Stimulated activated CD4-positive, alpha-beta T cell treated with anti-CD3 and anti-CD28 coated beads, Interleukin-4, amount 100 ng/mL, for 24 hours (primary cell): ENCODE measurements at regions not wholly inside any gene's neighbourhood (a gene's known extent, or its start where the extent isn't known, plus 50 kb on each side); places are given as distances from the start of the nearest gene placed in this dataset.
"Not testable (repeated sequence)": the region's sequence is repeated elsewhere in the genome, so short reads cannot be mapped to it uniquely, and the experiment has no call there.

ENCODE experiments used
- DNase-seq: peaks from one replicate; pipeline ENCODE4 v3.0.0-alpha.2; 2020

DNA sequence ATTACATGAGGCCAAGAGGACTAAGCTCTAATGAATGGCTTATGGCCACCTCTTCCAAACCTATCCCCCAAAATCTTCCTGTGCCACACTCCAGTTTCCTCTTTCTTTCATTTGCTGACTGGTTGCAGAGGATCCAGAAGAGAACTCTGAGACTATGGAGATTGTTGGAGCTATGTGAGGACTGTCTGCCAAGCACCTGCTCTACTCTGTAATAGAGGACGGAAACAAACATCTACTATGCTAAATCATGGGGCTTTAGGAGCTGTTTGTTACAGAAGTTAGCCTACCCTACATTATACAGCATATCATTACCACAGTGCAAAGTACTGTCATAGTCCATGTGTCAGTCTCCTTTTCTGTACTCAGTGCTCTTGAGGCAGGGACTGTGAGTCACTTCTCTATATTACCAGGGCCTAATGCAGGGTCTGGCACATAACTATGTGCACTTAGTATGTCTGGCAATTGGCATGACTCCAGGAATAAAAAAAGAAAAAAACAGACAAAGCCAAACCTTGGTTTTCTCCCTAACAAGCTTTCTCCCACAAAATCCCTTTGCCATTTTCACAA lies 95.1 kb downstream of the RPAP3 start:
- DNase-seq = no peak

DNA sequence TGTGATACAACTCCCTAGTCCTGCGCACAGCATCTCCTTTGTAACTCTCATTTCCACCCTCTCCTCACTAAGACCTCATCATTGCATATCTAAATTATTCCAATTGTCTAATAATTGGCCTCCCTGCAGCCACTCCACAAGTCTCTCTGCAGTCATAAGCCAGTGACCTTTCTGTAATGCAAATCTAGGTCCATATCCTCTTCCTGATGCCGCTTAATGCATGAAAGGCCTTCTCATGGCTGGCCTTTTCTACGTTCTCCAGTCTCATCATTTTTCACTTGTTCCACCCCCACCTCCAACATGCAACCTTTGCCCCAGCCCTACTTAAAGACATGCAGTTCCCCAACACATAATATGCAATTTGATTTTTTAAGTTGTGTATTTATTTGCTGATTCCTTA lies 96.0 kb downstream of the RPAP3 start:
- DNase-seq = no peak

DNA sequence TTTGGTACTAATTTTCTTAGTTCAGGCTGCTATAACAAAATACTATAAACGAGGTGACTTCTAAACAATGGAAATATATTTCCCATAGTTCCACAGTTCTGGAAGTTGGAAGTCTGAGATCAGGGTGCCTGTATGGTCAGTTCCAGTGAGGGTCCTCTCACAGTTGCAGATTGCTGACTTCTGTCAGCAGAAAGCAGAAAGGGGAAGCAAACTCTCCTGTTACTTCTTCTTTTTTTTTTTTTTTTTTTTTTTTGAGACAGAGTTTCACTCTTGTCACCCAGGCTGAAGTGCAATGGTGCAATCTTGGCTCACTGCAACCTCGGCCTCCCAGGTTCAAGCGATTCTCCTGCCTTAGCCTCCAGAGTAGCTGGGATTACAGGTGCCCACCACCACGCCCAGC lies 97.2 kb downstream of the RPAP3 start:
- DNase-seq = not testable (repeated sequence)

DNA sequence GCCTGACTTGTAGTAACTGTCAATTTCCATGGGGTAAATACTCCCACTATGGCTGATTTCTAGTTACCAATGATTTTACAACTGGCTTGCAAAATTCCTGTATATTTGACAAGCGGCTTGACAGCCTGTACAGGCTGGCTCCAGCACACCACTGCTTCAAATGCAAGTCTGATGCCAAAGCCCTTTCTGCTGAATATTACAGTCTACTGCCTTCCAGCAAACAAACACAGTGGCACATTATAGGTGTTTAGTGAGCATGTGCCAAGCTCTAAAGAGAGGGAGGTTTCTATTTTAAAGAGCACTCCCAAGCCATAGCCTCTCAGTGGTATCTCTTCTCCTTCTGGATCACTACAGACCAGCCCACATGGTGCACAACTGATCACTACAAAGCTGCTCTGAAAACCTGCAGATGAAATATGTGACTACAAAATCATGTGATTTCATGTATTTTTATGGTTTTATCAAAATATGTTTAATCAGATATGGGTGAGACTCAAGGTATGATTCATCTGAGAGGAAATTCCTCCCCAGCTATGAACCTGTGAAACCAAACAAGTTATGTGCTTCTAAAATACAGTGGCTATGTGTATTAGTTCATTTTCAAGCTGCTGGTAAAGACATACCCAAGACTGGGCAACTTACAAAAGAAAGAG lies 101.5 kb downstream of the RPAP3 start:
- DNase-seq = no peak

DNA sequence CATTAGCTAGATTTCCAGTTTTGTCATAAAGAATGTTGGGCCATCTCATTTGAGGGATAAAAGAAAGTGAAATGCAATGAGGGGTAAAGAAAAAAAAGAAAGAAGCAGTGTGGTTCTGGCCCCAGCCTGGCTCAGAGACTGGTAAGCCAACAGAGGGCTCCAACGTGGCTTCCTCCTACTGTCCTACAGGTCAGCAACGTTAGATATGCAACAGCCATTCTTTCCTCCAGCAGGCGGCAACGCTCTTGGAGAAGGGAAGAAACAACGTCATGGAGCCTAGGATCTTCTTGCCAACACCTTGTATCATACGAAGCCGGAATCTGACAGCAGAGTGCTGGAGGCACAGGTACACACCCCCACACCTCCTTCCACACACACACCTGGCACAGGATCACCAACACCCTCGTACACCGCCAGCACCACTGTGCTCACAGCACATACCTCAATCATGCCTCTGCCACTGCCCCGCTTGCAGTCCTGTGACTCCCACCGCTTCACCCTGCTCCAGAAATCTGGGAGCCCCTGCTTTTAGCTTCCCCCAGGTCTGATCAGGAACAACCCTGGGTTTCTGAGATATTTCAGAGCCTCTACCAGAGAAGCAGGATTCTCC lies 102.8 kb downstream of the RPAP3 start:
- no peak for DNase-seq

DNA sequence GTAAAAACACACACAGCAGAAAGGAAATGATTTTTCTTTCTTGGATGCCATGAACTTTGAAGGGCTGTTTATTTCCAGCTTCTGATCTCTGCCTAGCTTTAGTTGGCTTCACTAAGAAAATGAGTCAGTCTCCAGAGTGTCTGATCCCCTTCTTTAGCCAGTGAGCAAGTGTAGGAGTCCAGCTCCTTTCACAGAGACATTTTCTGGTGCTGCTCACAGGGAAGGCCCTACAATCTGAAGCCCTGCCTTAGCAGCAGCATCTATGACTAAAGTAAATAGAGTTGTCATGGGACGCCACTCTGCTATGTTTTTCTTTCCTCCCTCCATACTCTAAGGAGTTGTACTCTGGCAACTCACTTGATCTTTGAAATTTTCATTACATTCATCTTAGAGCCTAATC lies 103.5 kb downstream of the RPAP3 start:
- DNase-seq = no peak

DNA sequence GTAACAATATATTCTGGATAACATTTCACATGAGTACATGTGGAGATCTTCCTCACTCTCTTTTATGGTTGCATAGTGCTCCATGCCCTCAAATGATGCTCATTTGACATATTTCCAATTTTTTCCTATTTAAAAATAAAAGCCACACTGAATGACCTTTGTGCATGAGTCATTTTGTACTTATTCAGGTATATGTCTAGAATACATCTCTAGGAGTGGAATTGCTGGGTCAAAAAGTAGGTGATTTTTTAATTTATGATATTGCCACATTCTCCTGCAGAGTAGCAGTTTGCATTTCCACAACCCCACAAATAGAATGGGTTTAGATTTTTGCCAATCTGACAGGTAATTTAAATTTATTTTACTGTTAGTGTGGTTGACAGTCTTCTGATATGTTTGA lies 104.8 kb downstream of the RPAP3 start:
- DNase-seq = no peak

DNA sequence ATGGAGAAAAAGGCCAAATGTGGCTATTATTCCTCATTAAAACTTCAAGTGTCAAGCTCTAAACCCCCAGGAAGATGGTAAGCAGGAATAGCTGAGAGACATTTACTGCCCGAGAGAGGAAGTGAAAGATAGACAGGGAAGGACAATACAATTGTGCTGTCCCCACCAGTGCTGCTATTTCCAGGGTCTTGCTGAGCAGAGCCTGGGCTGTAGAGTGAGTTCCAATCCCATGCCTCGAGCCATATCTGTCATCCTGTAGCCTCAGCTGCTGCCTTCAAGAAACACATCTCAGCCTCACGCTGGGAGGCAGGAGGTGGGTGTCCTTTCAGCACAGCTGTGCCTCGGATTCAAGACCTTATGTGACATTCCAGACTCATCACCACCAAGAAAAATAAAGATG lies 114.0 kb downstream of the RPAP3 start:
- DNase-seq = no peak

DNA sequence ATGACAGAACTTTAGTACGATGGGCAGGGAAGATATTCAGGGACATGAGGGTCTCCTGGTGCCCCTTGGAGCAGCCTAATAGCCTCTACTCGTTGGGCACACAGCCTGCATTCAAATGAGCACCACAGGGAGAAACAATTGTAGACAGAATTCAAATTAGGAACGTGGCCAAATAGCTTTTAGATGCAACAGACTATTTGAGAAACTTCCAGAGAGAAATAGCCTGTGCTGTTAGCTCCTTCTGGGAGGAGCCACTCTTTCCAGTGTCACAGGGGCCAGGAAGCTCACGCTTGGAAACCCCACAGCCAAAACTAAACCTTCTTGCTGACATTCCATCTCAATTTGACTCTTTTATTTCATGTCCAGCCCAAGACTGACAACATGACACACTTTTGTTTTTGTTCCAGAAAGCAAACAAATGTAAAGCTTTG lies 114.5 kb downstream of the RPAP3 start:
- DNase-seq = no peak

DNA sequence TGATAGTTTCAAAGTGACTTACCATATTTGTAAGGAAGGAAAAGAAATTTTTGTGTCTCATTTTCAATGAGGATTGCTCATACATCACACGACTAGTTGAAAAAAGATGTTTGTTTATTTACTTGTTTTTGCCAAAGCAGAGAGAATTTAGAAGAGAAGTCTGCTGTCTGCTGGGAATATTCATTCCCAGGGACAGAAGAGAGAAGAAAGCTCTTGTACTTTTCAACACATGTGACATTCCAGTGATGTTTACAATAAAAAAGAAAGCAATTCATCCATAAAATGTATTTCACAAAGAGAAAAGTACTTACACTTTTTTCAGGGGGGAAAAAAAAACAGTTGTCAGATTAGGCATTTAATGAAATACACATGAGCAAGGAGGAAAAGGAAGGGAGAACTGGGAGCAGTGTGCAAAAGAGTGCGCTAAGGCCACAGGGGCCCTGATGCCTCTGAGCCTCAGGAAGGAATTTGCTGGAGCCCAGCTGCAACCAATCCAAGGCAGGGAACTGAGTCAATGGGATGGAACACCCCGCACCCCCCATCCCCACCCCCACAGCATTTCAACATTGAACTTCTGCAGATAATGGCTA lies 115.0 kb downstream of the RPAP3 start:
- DNase-seq = no peak

DNA sequence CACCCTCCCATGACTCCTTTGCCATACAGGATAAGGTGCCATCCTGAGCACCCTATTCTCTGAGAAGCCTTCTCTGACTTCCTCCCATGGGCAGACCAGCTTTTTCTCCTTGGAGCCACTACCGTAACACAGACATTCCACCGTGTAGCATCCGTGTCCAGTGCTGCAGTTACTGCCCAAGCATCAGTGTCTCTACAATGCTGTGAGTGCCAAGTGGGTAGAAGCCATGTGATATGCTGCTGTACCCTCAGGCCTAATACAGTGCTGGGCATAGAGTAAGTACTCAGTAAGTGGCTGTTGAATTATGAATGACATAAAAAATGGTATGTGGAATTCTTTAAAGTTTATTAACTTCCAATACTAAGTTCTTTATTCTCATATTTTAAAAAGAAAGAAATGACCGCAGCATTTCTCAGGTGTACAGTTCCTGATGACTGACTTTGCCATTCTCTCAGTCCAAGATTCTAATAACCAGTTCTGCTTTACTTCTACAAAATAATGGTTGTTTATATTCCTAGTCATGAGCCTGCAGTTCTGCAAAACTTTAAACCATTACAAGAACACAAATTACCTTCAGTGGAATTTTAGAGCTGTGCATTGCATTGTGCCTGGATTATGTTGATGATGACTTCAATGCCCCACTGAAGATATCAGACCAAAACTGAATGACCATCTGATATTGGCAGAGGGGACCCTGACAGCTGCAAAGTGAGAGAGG lies 118.7 kb downstream of the RPAP3 start:
- no peak for DNase-seq

DNA sequence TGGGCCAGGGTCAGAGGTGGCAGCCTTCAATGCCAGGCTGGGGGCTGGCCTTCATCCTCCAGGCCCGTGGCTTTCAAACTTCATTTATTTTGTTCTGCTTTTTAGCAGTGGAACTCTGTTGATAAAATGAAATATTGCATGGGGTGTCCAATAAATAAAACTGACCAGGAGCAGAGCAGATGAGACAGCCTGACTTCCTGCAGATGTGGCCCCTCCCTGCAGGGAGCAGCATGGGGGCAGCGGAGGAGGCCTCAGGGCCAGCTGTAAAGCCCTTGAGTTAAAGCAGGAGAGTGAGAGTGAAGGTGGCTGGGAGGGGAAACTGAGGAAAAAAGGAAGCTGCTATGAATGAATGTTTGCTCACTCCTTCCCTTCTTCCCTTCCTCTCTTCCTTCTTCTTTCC lies 120.3 kb downstream of the RPAP3 start:
- DNase-seq = no peak

DNA sequence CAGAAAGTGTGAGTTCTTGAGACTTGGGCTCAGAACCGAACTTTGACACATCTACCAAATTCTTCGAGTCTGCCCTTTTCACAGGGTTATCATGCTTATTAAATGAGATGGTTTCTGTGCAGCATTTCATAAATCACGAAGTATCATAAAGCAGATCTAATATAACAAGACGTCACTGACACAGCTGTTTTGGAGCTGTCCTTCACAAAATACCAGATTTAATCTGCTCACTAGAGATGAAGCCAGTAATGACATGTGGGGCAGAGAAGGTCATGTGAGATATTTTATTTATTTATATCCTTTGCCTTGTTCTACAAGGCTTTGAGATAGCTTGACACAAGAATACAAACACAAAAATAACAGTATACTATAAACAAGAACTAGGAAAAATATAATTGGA lies 127.0 kb downstream of the RPAP3 start:
- no peak for DNase-seq

DNA sequence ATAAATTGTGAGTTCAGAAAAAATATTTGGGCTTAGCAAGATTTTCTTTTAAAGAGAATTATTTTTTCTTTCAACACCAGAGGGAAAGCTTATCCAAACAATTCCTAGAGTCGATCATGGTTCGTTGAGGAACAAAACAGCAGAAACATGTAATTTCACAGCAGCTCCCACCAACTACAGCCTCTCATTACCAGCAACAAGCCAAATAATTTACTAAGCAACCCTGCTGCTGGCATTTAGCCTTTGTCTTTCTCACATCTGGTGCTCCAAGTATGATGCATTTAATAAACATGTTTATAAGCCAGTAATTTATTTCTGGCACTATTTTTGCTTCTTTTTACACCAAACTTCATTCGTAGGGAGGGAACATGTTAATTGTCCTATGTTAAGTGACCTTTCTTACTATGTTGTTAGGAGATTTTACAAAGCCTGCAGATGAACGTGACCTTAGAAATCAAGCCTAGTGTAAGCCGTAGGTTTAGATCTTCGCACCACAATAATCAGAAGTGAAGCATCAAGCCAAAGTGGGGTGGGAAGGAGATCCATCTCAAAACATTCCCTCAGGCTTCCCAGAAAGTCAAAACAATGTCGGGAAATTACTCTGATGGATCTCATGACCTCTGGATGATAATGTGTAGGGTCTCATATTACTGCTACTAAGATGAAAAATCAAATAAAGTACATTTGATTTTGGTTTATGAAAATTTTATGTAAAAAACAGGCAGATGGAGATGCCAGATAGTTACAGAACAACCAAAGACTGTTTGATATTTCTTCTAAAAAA lies 128.4 kb downstream of the RPAP3 start:
- no peak for DNase-seq

DNA sequence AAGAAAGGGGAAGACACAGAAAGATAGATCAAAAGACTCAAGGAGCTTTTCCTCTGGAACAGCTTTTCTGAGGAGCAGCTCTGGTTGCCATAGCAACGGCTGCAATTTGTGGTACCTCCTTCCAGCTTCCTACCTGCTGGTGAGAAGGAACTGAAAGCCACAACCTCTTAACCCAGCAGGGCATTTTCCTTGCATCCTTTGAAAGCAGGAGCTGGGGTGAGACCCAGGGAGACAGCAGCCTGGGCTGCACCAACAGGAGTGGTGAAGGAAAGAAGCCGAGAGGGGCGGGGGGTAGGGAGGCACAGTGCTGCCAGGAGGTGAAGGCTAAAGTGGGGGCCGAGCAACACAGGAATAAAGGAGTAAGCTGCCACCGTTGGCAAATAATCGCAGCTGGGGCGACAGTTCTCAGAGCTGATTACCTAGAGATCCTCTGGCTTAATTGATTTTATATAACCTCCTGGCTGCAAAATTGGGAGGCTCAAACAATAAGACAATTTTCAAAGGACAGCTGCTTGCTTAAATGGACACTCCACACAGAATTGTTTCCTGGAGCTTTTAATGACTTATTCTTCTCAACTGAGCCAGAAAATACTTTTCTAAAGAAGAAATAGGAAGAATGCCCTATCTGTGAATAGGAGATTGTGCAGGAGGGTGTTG lies 129.4 kb downstream of the RPAP3 start:
- DNase-seq = no peak

DNA sequence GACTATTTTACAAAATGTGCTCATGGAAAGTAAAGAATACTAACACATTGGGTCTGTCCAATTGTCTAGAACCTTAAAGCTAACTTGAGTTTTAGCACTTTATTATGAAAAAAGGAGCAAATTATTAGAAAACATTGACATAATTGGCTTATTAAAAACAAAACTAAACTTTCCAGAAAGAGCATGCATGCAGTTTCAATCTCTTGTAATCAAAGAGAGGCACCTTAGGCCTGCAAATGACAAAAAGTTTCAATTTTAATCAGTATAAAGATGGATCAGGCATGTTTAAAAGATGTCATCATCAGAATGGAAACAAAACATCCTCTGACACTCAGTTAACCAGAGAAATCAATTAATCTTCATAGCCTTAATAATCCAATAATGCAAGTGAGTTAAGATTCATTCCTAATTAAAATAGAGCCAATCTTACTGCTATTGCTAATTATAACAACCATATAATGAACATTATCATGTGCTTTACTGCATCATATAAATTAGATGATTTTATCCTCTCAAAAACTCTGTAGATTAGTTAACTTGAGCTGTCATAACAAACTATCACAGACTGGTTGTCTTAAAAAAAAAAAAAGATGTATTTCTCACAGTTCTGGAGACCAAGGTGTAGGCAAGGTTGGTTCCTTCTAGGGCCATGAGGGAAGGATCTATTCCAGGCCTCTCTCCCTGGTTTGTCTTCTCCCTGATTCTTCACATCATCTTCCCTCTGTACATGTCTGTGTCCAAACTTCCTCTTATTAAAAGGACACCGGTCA lies 131.4 kb downstream of the RPAP3 start:
- no peak for DNase-seq

DNA sequence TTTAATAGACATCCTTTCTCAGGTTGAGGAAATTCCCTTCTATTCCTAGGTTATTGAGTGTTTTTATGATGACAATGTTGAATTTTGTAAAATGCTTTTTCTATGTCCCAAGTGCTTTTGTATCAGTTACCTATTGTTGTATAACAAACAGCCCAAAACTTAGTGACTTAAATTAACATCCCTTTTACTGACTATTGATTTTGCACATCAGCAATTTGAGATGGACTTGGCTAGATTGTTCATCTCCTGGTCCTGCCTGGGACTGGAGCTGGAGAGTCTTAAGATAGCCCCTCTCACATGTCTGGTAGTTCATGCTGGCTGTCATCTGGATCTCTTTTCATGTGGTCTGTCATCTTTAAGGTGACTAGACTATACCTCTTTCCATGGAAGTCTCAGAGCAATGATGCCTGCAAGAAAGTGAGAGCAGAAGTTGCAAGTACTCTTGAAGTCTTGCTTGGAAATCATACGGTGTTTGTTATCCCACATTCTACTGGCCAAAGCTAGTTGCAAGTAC lies 132.6 kb downstream of the RPAP3 start:
- DNase-seq = no peak

DNA sequence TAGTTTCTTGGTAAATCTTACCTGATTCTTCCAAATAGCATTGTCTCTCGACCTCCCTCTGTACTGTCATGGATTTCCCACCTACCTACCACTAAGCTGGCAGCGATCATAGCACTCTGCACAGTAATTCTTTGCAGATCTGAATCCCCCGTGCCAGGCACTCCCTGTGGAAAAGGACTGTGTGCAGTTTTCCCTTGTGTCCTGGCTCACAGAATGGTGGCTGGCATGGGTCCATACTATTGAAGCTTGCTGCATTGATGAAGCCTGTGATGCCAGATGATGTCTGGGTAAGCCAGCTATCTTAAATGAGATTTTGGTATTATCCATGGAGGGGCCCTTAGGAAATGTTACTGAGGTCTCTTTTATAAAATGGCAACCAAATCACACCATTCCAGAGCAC lies 135.7 kb downstream of the RPAP3 start:
- no peak for DNase-seq

DNA sequence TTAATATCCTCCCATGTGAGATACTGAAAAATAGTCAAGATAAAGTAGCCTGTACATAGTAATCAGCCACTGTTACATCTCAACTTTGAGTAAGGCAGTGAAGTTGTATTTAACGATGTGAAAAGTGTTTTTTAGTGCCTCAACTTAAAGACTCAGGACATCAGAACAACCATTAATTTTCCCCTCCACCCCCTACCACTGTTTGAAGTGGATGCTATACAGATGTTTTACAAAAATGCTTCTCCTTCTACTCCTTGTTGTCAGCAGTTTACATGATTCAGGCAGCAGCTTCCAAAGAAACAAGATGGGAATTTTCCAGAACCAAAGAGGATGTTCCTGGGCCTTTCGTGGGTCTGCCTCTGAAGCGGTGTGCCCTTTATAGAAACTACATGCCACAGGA lies 143.6 kb downstream of the RPAP3 start:
- DNase-seq = no peak

DNA sequence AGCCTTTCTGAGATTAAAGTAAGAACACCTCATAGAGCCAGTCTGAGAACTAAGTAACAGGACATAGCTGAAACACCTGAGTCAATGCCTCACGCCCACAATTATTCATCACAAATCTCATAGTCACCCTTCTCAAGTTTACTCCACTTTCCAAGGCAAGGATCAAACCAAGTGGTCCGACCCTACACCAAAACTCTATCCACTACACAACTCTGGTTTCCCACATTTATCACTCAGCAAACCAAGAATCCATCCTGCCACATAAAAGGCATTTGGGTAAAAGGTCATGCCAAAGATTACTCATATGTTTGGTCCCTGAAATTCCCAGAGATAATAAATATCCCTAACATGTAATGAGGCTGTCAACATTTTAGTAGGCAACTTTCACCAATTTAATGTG lies 144.1 kb downstream of the RPAP3 start:
- no peak for DNase-seq

DNA sequence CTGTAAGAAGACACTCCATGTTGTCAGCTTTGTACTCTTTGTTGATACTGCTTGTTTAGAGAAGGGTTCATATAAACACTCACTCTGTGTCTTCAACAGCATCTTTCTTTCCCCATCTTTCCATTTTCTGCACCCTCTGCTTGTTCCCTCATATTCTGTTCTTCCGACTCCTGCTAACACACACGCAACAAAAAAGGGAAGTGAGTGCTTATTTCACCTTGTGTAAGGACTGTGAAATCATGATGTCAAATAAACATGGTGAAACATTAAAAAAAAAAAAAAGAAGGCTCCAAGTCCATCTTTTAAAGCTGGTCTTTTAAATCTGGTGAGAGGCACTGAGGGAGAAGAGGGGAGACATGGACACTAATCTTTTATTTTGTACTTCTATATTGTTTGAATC lies 145.4 kb downstream of the RPAP3 start:
- no peak for DNase-seq
